HuH-7.5 (cell line): ENCODE measurements at regions not wholly inside any gene's neighbourhood (a gene's known extent, or its start where the extent isn't known, plus 50 kb on each side); places are given as distances from the start of the nearest gene placed in this dataset.
"Not testable (repeated sequence)": the region's sequence is repeated elsewhere in the genome, so short reads cannot be mapped to it uniquely, and the experiment has no call there.

Experiments used
- DNase-seq: peaks from one replicate; pipeline ENCODE4 v3.0.0; 2011; ENCODE audit warnings: low spot score

DNA sequence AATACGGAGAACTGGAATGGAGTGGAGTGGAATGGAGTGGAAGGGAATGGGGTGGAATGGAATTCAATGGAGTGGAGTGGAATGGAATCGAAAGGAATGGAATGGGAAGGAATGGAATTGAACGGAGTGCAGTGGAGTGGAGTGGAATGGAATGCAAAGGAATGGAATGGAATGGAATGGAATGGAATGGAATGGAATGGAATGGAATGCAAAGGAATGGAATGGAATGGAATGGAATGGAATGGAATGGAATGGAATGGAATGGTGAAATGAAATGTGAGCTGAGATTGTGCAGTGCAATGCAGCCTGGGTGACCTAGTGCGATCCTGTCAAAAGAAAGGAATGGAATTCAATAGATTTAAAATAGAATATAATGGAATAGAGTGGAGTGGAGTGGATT, 357.3 kb upstream of the WSB1 start:
- DNase-seq, result not testable (repeated sequence)

DNA sequence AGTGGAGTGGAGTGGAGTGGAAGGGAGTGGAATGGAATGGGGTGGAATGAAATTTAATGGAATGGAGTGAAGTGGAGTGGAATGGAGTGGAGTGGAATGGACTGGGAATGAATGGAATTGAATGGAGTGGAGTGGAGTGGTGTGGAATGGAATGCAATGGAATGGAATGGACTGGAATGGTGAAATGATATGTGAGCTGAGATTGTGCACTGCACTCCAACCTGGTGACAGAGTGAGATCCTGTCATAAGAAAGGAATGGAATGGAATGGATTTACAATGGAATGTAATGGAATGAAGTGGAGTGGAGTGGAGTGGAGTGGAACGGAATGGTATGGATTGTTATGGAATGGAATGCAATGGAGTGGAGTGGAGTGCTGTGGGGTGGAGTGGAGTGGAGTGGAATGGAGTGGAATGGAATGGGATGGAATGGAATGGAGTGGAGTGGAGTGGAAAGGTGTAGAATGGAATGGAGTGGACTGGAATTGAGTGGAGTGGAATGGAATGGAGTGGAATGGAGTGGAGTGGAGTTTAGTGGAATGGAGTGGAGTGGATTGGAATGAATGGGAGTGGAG, 356.1 kb upstream of the WSB1 start:
- DNase-seq, result not testable (repeated sequence)

DNA sequence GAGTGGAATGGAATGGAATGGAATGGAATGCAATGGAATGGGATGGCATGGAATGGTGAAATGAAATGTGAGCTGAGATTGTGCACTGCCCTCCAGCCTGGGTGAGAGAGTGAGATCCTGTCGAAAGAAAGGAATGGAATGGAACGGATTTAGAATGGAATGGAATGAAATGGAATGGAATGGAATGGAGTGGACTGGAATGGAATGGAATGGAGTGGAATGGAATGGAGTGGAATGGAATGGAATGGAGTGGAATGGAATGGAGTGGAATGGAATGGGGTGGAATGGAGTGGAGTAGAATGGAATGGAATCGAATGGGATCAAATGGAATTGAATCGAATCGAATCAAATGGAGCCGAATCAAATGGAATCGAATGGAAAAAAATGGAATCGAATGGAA, 354.2 kb upstream of the WSB1 start:
- not testable (repeated sequence) for DNase-seq

DNA sequence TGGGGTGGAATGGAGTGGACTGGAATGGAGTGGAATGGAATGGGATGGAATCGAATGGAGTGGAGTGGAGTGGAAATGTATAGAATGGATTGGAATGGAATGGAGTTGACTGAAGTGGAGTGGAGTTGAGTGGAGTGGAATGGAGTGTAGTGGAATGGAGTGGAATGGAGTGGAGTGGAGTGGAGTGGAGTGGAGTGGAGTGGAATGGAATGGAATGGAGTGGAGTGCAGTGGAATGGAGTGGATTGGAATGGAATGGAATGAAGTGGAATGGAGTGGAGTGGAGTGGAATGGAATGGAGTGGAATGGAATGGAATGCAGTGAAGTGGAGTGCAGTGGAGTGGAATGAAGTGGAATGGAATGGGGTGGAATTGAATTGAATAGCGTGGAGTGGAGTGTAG, 353.3 kb upstream of the WSB1 start:
- not testable (repeated sequence) for DNase-seq

DNA sequence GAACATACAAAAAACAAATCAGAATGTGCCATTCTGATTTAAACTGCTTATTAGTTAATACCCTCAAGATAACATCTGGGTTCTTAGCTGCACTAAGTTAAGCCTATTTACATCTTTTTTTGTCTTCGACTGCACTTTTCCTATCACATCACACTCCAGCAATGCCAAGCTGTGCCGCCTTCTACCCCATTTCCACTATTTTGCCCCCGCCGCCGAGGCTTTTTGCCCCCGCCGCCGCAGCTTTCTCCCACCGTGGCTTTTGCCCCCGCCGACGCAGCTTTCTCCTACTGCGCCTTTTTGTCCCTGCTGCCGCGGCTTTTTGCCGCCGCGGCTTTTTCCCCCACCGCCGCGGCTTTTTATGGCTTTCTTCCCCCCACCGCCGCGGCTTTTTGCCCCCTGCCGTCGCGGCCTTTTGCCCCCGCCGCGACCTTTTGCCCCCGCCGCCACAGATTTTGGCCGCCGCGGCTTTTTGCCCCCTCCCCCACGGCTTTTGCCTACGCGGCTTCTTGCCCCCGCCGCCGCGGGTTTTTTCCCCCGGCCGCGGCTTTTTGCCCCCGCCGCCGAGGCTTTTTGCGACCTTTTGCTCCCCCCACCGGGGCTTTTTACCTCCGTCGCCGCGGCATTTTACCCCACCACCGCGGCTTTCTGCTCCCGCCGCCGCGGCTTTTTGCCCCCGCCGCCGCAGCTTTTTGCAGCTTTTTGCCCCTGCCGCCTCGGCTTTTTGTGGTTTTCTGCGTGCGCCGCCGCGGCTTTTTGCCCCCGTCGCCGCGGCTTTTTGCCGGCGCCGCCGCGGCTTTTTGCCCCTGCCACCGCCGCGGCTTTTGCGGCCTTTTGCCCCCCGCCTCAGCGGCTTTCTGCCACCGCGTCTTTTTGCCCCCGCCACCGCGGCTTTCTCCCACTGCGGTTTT, 331.4 kb upstream of the WSB1 start:
- DNase-seq, result no peak

DNA sequence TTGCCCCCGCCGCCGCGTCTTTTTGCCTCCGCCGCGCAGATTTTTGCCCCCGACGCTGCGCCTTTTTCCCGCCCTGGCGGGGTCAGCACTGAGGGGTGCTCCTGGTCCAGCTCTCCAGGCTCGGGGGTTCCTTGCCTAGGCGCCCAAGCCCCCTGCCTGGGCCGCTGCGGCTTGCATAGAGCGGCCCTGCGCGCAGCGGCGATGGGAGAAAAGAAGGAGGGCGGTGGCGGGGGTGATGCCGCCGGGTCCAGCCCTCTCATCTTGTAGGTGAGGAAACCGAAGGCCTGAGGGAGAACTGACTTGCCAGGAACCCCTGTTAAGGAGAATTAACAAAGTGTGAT, 330.8 kb upstream of the WSB1 start:
- DNase-seq, result no peak

DNA sequence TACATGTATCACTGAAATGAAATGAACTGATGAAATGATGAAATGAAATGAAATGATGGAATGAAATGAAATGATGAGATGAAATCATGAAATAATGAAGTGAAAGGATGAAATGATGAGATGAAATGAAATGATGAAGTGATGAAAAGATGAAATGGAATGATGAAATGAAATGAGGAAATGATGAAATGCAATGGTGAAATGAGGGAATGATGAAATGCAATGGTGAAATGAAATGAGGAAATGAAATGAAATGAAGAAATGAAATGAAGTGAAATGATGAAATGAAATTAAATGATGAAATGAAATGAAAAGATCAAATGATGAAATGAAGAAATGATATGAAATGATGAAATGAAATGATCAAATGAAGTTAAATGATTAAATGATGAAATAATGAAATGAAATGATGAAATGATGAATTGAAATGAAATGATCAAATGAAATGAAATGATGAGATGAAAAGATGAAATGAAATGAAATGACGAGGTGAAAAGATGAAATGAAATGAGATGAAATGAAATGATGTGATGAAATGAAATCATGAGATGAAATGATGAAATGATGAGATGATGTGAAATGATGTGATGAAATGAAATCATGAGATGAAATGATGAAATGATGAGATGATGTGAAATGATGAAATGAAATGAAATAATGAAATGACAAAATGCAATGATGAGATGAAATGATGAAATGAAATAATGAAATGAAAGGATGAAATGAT, 327.9 kb upstream of the WSB1 start:
- not testable (repeated sequence) for DNase-seq

DNA sequence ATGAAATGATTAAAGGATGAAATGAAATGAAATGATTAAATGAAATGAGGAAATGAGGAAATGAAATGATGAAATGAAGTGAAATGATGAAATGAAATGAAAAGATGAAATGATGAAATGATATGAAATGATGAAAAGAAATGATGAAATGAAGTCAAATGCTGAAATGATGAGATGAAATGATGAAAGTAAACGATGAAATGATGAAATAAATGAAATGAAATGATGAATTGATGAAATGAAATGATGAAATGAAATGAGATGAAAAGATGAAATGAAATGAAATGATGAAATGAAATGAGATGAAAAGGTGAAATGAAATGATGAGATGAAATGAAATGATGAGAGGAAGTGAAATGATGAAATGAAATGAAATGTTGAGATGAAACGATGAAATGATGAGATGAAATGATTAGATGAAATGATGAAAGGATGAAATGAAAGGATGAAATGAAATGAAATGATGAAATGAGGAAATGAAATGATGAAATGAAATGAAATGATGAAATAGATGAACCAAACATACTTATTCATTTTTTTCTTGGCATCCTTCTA, 327.2 kb upstream of the WSB1 start:
- not testable (repeated sequence) for DNase-seq

DNA sequence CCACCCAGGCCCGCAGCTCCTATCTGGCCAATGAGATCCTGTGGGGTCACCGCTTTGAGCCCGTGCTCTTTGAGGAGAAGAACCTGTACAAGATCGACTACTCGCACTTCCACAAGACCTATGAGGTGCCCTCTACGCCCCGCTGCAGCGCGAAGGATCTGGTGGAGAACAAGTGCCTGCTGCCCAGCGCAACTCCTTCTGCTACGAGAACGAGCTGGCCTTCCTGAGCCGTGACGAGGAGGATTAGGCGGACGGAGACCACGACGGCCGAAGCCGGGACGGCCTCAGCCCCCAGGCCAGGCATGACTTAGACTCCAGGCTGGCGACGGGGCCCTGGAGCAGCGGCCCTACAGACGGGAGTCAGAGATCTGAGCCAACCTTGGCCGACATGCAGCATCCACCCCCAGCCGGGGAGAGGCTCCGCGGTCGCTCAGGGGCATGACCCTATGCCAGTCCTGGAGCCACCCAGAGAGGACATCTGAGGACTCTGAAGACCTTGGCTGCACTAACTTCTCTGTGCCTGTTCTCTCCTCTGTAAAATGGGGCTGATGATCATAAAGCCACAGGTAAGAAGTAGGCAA, 312.0 kb upstream of the WSB1 start:
- not testable (repeated sequence) for DNase-seq

DNA sequence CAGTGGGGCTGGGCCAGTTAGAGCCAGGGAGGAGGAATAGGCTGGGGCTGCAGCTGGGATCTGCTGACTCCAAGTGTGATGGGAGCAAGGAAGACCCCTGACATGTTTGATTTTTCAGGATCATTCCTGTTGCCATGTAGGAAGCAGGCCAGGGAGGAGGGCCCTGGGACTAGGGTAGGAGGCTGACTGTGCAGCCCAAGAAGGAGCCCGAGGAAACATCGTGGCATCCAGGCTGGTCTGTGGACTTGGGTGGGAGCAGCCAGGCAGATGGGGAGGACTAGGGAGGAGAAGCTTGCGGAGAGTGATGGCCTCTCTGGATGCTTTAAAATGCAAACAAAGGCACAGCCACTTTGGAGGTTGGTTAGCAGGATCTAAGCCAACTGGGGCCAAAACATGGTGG, 311.4 kb upstream of the WSB1 start:
- not testable (repeated sequence) for DNase-seq

DNA sequence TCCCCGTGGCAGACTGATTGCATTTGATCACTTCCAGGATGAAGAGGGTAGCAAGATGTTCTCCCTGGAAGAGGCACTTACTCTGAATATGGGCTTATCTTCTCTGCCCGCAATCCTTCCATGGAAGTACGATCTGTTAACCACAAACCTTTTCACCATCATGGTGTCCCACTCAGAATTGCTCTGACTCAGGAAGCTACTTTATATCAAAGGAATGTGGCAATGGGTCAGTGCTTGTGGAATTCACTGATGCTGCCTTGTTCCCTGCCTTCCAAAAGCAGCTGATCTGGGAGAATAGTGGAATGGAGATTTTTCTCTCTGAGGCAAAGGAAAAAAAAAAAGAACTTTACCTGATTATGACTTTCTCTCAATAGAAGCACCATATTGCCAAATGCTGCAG, 306.1 kb upstream of the WSB1 start:
- DNase-seq, result not testable (repeated sequence)

DNA sequence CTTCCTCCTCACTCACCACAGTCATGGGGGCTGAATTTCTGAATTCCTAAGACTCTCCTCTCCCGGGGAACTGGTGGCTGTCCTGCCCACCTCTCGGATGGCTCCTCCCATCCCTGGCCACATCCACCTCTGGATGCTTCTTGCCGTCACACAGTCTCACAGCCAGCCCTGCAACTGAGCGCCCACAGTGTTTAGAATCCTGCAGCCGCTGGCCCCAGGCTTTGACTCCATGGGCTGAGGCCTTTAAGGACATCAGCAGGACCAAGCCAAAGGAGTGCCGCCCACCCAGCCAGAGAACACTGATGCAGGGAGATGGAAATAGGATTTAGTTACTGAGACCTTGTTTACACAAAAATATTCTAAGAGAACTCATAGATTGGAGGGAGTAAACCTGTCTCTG, 299.3 kb upstream of the WSB1 start:
- DNase-seq, result not testable (repeated sequence)

DNA sequence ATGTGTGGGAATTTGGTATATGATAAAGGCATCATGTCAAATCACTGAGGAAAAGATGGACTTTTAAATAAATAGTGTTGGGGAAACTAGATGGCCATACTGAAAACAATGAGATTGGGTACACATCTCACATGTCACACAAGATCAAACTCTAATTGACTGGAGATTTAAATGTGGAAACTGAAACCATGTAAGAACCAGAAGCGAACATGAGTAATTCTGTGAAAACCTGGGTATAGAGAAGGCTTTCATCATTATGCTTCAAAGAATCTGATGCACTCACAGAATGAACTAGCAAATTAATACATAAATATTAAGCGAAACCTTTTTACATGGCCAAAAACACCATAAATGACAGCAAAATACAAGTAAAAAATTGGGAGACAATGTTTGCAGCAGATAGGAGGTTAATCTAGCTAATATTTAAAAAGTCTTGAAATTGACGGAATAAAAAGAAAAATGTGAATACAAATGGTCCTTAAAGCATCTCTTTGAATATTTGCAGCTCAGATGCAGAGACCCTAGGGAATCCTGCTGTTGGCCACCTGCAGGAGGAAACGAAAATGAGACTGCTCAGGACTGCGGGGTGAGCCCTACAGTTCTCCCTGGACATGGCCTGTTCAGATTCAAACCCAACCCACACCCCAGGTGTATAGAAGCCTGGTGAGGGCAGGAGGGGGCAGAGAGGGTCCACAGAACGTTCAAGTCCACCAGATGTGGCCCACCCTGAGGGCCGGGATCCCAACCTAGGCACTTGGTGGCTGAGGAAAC, 297.6 kb upstream of the WSB1 start:
- not testable (repeated sequence) for DNase-seq

DNA sequence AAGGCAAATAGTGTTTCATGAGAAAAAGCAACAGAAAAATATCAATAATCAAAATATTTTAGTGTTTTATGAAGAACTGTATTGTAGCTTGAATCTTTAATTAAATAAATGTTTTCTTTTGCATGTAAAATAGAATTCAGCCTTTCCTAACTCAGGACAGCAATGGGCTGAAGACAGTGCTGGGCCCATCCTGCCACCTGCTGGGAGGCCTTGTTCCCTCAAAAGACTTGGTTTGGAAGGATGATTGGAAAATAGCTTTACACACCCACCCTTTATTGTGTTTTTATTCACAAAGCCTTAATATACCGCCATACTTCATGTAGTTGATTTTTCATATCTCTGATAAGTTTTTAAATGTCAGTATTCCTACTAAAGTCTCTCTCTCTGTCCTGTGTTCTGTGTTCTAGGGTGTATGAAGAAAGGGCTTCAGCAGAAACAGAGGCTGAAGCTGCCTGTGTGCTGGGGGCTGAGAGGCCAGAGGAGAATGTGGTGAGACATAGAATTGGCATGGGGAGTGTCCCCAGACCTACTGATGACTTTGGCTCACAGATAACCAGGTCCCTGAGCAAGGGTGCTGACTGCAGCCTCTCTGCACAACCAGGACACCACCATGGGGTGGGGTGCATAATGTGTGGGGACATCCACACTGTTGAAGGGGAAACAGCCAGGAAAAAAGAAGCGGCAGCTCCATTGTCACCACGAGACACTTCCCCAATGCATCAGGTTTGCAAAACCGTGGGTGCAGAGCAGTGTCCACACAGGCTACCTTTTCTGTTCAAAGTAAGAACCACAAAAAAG, 286.0 kb upstream of the WSB1 start:
- not testable (repeated sequence) for DNase-seq

DNA sequence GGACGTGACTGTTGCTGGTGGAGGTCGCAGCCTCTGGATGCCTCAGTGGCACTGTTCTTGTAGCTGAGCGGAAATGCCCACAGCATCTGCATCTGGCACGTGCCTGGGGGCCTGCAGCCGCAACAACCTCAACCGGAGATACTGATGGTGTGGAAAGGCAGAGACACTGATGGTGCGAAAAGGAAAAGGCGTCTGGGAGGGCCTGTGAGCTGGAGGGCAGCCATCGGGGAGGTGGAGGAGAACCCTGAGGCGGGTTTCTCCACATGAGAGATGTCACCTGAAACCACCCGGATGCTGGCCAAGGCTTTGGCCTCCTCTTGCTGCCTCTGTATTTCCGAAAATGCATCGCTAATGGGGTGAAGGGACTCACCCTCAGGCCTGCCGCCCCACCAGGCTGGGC, 284.8 kb upstream of the WSB1 start:
- no peak for DNase-seq

DNA sequence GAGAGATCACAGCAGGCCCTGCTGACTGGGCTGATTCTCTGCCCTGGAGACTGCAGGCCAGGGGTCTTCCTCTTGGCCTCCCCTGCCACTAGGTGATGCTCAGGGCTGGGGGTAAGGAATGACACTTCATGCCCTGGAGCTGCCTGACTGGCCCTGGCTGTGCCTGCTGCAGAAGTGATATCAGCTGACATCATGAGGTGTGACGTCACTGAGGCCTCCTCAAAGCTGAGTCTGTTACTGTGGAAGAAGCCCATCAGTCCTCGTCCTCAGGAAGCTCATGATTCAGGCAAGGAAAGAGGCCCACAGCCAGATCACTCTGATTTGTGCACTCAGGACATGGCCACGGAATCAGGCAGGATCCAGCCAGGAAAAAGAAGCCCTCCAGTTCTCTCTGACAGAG, 283.8 kb upstream of the WSB1 start:
- not testable (repeated sequence) for DNase-seq

DNA sequence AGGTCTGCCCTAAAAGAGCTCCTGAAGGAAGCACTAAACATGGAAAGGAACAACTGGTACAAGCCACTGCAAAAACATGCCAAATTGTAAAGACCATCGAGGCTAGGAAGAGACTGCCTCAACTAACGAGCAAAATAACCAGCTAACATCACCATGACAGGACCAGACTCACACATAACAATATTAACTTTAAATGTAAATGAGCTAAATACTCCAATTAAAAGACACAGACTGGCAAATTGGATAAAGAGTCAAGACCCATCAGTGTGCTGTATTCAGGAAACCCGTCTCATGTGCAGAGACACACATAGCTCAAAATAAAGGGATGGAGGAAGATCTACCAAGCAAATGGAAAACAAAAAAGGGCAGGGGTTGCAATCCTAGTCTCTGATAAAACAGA, 263.4 kb upstream of the WSB1 start:
- DNase-seq, result not testable (repeated sequence)

DNA sequence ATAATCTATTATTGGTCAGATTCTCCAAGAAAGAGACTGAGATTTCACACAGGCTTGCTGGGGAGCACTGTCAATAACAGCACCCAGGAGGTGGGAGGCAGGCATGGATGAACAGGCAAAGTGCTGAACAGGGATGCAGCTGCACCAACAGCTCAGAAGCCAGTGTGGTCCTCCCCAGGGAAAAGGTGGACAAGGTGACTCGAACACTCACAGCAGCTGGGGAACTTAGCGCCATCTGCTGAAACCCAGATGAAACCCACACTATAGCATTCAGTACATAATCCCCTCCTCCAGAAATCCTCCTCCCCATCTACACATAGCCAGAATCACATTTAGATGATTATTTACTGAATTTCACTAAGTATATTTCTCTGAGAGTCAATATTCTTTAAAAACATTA, 255.2 kb upstream of the WSB1 start:
- DNase-seq, result no peak

DNA sequence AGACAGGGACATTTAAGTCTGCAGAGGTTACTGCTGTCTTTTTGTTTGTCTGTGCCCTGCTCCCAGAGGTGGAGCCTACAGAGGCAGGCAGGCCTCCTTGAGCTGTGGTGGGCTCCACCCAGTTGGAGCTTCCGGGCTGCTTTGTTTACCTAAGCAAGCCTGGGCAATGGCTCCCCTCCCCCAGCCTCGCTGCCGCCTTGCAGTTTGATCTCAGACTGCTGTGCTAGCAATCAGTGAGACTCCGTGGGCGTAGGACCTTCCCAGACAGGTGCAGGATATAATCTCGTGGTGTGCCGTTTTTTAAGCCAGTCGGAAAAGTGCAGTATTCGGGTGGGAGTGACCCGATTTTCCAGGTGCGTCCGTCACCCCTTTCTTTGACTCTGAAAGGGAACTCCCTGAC, 248.9 kb upstream of the WSB1 start:
- not testable (repeated sequence) for DNase-seq

DNA sequence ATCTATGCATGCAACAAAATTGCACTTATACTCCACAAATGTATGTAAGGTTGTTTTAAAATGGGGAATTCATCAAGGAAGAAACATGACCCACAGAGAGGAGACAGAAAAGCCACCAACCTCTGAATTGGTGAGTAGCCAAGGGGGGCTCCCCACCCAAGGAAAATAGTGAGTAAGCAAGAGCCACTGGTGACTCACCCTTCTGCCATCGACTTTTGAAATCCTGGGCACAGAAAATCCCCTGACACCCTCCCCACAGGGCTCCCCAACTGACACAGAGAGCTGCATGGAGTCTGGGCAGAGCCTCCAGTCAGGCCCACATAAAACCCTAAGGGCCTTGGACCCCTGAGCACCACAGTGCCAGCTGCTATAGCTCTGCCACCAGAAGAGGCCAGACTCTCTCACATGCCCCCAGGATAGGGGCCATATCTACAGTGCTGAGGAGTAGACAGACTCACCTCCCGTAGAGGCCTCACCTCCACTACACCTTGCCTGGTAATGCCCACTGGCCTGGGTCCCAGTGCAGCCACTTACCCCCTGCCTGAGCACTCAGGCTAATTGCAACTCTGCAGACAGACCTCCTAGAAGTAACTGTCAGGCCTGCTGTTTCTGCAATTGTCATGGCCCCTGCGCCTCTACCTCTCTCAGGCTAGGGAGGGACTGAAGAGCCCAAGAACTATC, 244.7 kb upstream of the WSB1 start:
- no peak for DNase-seq
